ENCODE measurements at regions not wholly inside any gene's neighbourhood (a gene's known extent, or its start where the extent isn't known, plus 50 kb on each side); places are given as distances from the start of the nearest gene placed in this dataset.
A peak's percentile ranks its signal among the peaks of the same experiment; 100 is the strongest.

DNA sequence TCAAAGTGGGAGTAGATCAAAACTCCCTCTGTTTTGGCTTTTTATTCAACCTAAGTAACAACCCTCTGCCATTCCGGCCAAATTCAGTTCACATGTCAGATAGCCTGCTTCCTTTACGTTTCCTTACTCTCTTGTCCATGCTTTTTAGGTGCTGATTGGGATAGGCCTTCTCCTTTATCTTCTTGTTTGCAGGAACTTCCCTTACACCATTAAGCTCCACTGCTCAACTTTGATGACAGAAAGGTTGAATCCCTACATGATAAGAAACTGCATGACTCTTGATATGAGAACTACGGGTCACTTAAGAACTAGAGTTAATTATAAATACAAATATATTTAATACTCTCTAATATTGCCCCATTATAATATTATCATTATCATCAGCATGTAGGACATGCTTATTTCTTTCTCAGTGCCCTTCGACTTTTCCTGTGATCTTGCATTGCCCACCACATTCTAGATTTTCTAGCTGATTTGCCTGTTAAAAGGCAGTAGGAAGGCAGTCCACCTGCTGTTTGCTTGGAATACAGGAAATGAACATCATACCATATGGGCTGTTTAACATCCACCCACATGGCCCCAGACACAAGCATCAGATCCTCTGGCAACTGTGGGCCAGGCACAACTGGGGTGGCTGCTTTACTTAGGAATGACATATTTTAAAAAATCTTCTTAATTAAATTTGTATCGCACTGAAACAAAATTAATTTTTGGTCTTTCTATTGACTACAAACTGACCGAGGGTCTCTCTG lies 59.7 kb upstream of the CCDC6 start (continued):
- TF ChIP-seq ZNF407 (IDR thresholded peaks at IDR 0.05; ENCODE audit: low read depth) = no peak
- TF ChIP-seq MAFG (tag; conservative IDR thresholded peaks at IDR 0.05) = no peak
- TF ChIP-seq, protein P1, sequence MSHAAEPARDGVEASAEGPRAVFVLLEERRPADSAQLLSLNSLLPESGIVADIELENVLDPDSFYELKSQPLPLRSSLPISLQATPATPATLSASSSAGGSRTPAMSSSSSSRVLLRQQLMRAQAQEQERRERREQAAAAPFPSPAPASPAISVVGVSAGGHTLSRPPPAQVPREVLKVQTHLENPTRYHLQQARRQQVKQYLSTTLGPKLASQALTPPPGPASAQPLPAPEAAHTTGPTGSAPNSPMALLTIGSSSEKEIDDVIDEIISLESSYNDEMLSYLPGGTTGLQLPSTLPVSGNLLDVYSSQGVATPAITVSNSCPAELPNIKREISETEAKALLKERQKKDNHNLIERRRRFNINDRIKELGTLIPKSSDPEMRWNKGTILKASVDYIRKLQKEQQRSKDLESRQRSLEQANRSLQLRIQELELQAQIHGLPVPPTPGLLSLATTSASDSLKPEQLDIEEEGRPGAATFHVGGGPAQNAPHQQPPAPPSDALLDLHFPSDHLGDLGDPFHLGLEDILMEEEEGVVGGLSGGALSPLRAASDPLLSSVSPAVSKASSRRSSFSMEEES (CRISPR knock-in tag; IDR thresholded peaks at IDR 0.05) = no peak
- peak; percentile 78 for TF ChIP-seq TCF3 (CRISPR knock-in tag; IDR thresholded peaks at IDR 0.05)
- no peak for TF ChIP-seq SOX6 (IDR thresholded peaks at IDR 0.05)
- no peak for TF ChIP-seq SMARCA5 (IDR thresholded peaks at IDR 0.05)
- no peak for TF ChIP-seq XRCC3 (IDR thresholded peaks at IDR 0.05)
- TF ChIP-seq, protein P2, sequence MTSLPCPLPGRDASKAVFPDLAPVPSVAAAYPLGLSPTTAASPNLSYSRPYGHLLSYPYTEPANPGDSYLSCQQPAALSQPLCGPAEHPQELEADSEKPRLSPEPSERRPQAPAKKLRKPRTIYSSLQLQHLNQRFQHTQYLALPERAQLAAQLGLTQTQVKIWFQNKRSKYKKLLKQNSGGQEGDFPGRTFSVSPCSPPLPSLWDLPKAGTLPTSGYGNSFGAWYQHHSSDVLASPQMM (CRISPR knock-in tag; IDR thresholded peaks at IDR 0.05) = no peak
- no peak for TF ChIP-seq POLR2H (tag; IDR thresholded peaks at IDR 0.05; ENCODE audit: low read depth)
- TF ChIP-seq, protein P3, sequence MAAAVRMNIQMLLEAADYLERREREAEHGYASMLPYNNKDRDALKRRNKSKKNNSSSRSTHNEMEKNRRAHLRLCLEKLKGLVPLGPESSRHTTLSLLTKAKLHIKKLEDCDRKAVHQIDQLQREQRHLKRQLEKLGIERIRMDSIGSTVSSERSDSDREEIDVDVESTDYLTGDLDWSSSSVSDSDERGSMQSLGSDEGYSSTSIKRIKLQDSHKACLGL (CRISPR knock-in tag; IDR thresholded peaks at IDR 0.05; ENCODE audit: borderline replicate concordance, poor library complexity, severe bottlenecking) = no peak
- no peak for TF ChIP-seq NR2F6 (CRISPR knock-in tag; IDR thresholded peaks at IDR 0.05)
- no peak for TF ChIP-seq ZNF764 (CRISPR knock-in tag; IDR thresholded peaks at IDR 0.05; ENCODE audit: low read depth)
- TF ChIP-seq TRIM24 (IDR thresholded peaks at IDR 0.05) = no peak
- TF ChIP-seq MTA2 (IDR thresholded peaks at IDR 0.05; ENCODE audit: low read depth) = 0 out of 2 replicates have a peak, but pooled peaks have one; percentile 41
- TF ChIP-seq SMARCB1 (IDR thresholded peaks at IDR 0.05; ENCODE audit: insufficient read length, low read depth) = no peak
- no peak for TF ChIP-seq ZNF384 (IDR thresholded peaks at IDR 0.05; ENCODE audit: low read depth, low read length)
